ENCODE measurements at regions not wholly inside any gene's neighbourhood (a gene's known extent, or its start where the extent isn't known, plus 50 kb on each side); places are given as distances from the start of the nearest gene placed in this dataset.

- H3K9me3 Mint-ChIP-seq (ENCODE audit: unreplicated experiment), result no peaks in the 10 kb centered on the region
- H3K4me2 ChIP-seq (ENCODE audit: low read length), result no peak overlapping the region
- H3K79me2 ChIP-seq (ENCODE audit: insufficient read depth, low read length), result no peaks in the 10 kb centered on the region
- H3K27ac ChIP-seq (ENCODE audit: low read depth, low read length), result no peak overlapping the region
- H3K9me3 ChIP-seq (ENCODE audit: insufficient read depth, low read depth, low read length), result no peaks in the 10 kb centered on the region
- H3K27me3 ChIP-seq (ENCODE audit: insufficient read depth, low read length), result no peaks in the 10 kb centered on the region
- H3K36me3 ChIP-seq (ENCODE audit: insufficient read depth, low read length), result no peaks in the 10 kb centered on the region
- H3K9ac ChIP-seq (ENCODE audit: low read length), result no peak overlapping the region
- no peak for DNase-seq (ENCODE audit: low read depth)
- no peak overlapping the region for H3K4me3 ChIP-seq (ENCODE audit: insufficient read depth, low read depth, low read length)
- no peaks in the 10 kb centered on the region for H4K20me1 ChIP-seq (ENCODE audit: insufficient read depth, low read length)
- H3K27ac Mint-ChIP-seq (ENCODE audit: unreplicated experiment), result no peak overlapping the region
- no peaks in the 10 kb centered on the region for H3K4me1 Mint-ChIP-seq (ENCODE audit: low read depth, unreplicated experiment)
- no peak for FAIRE-seq
- H3K36me3 Mint-ChIP-seq (ENCODE audit: low read depth, unreplicated experiment), result no peaks in the 10 kb centered on the region
- H3K4me3 Mint-ChIP-seq (ENCODE audit: unreplicated experiment), result no peak overlapping the region
- no peak overlapping the region for H2AFZ ChIP-seq (ENCODE audit: low read depth, low read length)
- H3K27me3 Mint-ChIP-seq (ENCODE audit: low read depth, unreplicated experiment), result peaks cover 4% of the 10 kb centered on the region
- H3K4me1 ChIP-seq (ENCODE audit: insufficient read depth, low read length), result no peaks in the 10 kb centered on the region
- no peak for TF ChIP-seq EZH2 (IDR thresholded peaks at IDR 0.05; ENCODE audit: insufficient read depth, low read length)
- TF ChIP-seq CTCF (IDR thresholded peaks at IDR 0.05; ENCODE audit: insufficient read depth, low read depth, low read length), result no peak
These were observed 904.3 kb downstream of the DIAPH3 start for GRCh38 chr13:59259165-59260000.

DNA sequence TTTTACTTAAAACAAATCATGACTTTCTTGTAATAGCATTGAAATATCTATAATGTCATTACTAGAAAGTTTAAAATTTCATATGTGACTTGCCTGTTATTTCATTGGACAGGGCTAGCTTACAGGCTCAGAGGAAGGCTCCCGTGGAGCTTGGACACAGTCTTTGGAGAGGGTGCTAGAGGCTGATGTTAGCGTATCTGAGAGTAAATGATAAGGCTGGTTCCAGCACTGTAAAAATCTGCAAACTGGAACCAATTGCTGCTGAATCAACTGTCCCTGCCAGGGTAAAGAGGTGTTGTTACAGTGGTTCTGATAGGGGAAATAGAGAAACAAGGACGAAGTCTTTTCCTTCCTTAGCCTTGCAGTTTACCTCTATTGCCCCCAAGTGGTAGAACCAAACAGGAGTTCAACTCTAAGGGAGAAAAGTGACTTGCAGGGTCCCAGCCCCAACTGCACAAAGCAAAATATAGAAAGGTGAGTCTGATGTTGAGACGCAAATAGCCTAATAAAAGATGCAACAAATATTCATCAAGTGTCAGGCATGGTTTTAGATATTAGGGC is 901.7 kb downstream of the DIAPH3 start:
- Mint-ChIP-seq H3K36me3 (ENCODE audit: low read depth, unreplicated experiment) (no peaks in the 10 kb centered on the region), H3K4me3 (ENCODE audit: unreplicated experiment) (no peak overlapping the region), H3K4me1 (ENCODE audit: low read depth, unreplicated experiment) (peaks cover 7% of the 10 kb centered on the region), H3K27ac (ENCODE audit: unreplicated experiment) (no peak overlapping the region), H3K27me3 (ENCODE audit: low read depth, unreplicated experiment) (peaks cover 3% of the 10 kb centered on the region), H3K9me3 (ENCODE audit: unreplicated experiment) (no peaks in the 10 kb centered on the region)
- H3K4me1 ChIP-seq (ENCODE audit: insufficient read depth, low read length), result no peaks in the 10 kb centered on the region
- H3K27me3 ChIP-seq (ENCODE audit: insufficient read depth, low read length), result no peaks in the 10 kb centered on the region
- no peak overlapping the region for H2AFZ ChIP-seq (ENCODE audit: low read depth, low read length)
- no peak overlapping the region for H3K9ac ChIP-seq (ENCODE audit: low read length)
- no peaks in the 10 kb centered on the region for H3K36me3 ChIP-seq (ENCODE audit: insufficient read depth, low read length)
- no peaks in the 10 kb centered on the region for H3K79me2 ChIP-seq (ENCODE audit: insufficient read depth, low read length)
- H4K20me1 ChIP-seq (ENCODE audit: insufficient read depth, low read length), result no peaks in the 10 kb centered on the region
- FAIRE-seq (no peak), DNase-seq (ENCODE audit: low read depth) (no peak)
- no peak overlapping the region for H3K27ac ChIP-seq (ENCODE audit: low read depth, low read length)
- H3K4me2 ChIP-seq (ENCODE audit: low read length), result no peak overlapping the region
- TF ChIP-seq EZH2 (IDR thresholded peaks at IDR 0.05; ENCODE audit: insufficient read depth, low read length), result no peak
- TF ChIP-seq CTCF (IDR thresholded peaks at IDR 0.05; ENCODE audit: insufficient read depth, low read depth, low read length), result no peak
- H3K4me3 ChIP-seq (ENCODE audit: insufficient read depth, low read depth, low read length), result no peak overlapping the region
- no peaks in the 10 kb centered on the region for H3K9me3 ChIP-seq (ENCODE audit: insufficient read depth, low read depth, low read length)

- no peak for FAIRE-seq
- Histone ChIP-seq H2AFZ (ENCODE audit: low read depth, low read length) (no peak overlapping the region), H3K4me2 (ENCODE audit: low read length) (no peak overlapping the region), H3K4me3 (ENCODE audit: insufficient read depth, low read depth, low read length) (no peak overlapping the region), H3K27me3 (ENCODE audit: insufficient read depth, low read length) (no peaks in the 10 kb centered on the region), H4K20me1 (ENCODE audit: insufficient read depth, low read length) (no peaks in the 10 kb centered on the region), H3K9me3 (ENCODE audit: insufficient read depth, low read depth, low read length) (no peaks in the 10 kb centered on the region), H3K9ac (ENCODE audit: low read length) (no peak overlapping the region), H3K27ac (ENCODE audit: low read depth, low read length) (no peak overlapping the region), H3K36me3 (ENCODE audit: insufficient read depth, low read length) (no peaks in the 10 kb centered on the region), H3K79me2 (ENCODE audit: insufficient read depth, low read length) (no peaks in the 10 kb centered on the region), H3K4me1 (ENCODE audit: insufficient read depth, low read length) (no peaks in the 10 kb centered on the region)
- no peak for DNase-seq (ENCODE audit: low read depth)
- Mint-ChIP-seq H3K9me3 (ENCODE audit: unreplicated experiment) (no peaks in the 10 kb centered on the region), H3K36me3 (ENCODE audit: low read depth, unreplicated experiment) (no peaks in the 10 kb centered on the region), H3K27me3 (ENCODE audit: low read depth, unreplicated experiment) (peaks cover 3% of the 10 kb centered on the region), H3K4me1 (ENCODE audit: low read depth, unreplicated experiment) (peaks cover 14% of the 10 kb centered on the region), H3K4me3 (ENCODE audit: unreplicated experiment) (no peak overlapping the region), H3K27ac (ENCODE audit: unreplicated experiment) (no peak overlapping the region)
- TF ChIP-seq EZH2 (IDR thresholded peaks at IDR 0.05; ENCODE audit: insufficient read depth, low read length) (no peak), CTCF (IDR thresholded peaks at IDR 0.05; ENCODE audit: insufficient read depth, low read depth, low read length) (no peak)
These were observed 900.2 kb downstream of the DIAPH3 start for GRCh38 chr13:59263531-59263930.
